ENCODE measurements at regions not wholly inside any gene's neighbourhood (a gene's known extent, or its start where the extent isn't known, plus 50 kb on each side); places are given as distances from the start of the nearest gene placed in this dataset.
A peak's percentile ranks its signal among the peaks of the same experiment; 100 is the strongest.

GRCh38 chr9:84079994-84080393, 99.4 kb downstream of the RMI1 start:
- no peak overlapping the region for H3K4me3 Mint-ChIP-seq (ENCODE audit: unreplicated experiment)
- H3K4me2 ChIP-seq (ENCODE audit: low read length) = no peak overlapping the region
- H3K27ac Mint-ChIP-seq (ENCODE audit: unreplicated experiment) = no peak overlapping the region
- TF ChIP-seq CTCF (IDR thresholded peaks at IDR 0.05; ENCODE audit: insufficient read depth, low read depth, low read length) = no peak
- no peaks in the 10 kb centered on the region for H4K20me1 ChIP-seq (ENCODE audit: insufficient read depth, low read length)
- H3K9me3 Mint-ChIP-seq (ENCODE audit: unreplicated experiment) = no peaks in the 10 kb centered on the region
- no peak overlapping the region for H3K27ac ChIP-seq (ENCODE audit: low read depth, low read length)
- H3K9me3 ChIP-seq (ENCODE audit: insufficient read depth, low read depth, low read length) = no peaks in the 10 kb centered on the region
- H3K4me3 ChIP-seq (ENCODE audit: insufficient read depth, low read depth, low read length) = no peak overlapping the region
- no peaks in the 10 kb centered on the region for H3K4me1 ChIP-seq (ENCODE audit: insufficient read depth, low read length)
- FAIRE-seq (no peak), DNase-seq (ENCODE audit: low read depth) (no peak)
- no peaks in the 10 kb centered on the region for H3K27me3 Mint-ChIP-seq (ENCODE audit: low read depth, unreplicated experiment)
- no peaks in the 10 kb centered on the region for H3K79me2 ChIP-seq (ENCODE audit: insufficient read depth, low read length)
- no peaks in the 10 kb centered on the region for H3K36me3 ChIP-seq (ENCODE audit: insufficient read depth, low read length)
- no peak overlapping the region for H3K9ac ChIP-seq (ENCODE audit: low read length)
- no peaks in the 10 kb centered on the region for H3K27me3 ChIP-seq (ENCODE audit: insufficient read depth, low read length)
- H3K36me3 Mint-ChIP-seq (ENCODE audit: low read depth, unreplicated experiment) = no peaks in the 10 kb centered on the region
- H2AFZ ChIP-seq (ENCODE audit: low read depth, low read length) = no peak overlapping the region
- H3K4me1 Mint-ChIP-seq (ENCODE audit: low read depth, unreplicated experiment) = no peaks in the 10 kb centered on the region

- Histone ChIP-seq H3K27ac (ENCODE audit: low read depth, low read length) (no peak overlapping the region), H3K9me3 (ENCODE audit: insufficient read depth, low read depth, low read length) (no peaks in the 10 kb centered on the region), H3K9ac (ENCODE audit: low read length) (no peak overlapping the region), H3K4me3 (ENCODE audit: insufficient read depth, low read depth, low read length) (peak overlapping the region; percentile 23), H2AFZ (ENCODE audit: low read depth, low read length) (peak overlapping the region; percentile 10), H3K79me2 (ENCODE audit: insufficient read depth, low read length) (no peaks in the 10 kb centered on the region), H3K36me3 (ENCODE audit: insufficient read depth, low read length) (no peaks in the 10 kb centered on the region), H3K4me1 (ENCODE audit: insufficient read depth, low read length) (no peaks in the 10 kb centered on the region), H3K4me2 (ENCODE audit: low read length) (peak overlapping the region; percentile 63), H3K27me3 (ENCODE audit: insufficient read depth, low read length) (peaks cover 20% of the 10 kb centered on the region), H4K20me1 (ENCODE audit: insufficient read depth, low read length) (no peaks in the 10 kb centered on the region)
- no peaks in the 10 kb centered on the region for H3K9me3 Mint-ChIP-seq (ENCODE audit: unreplicated experiment)
- H3K27me3 Mint-ChIP-seq (ENCODE audit: low read depth, unreplicated experiment) = peaks cover 14% of the 10 kb centered on the region
- no peak overlapping the region for H3K4me3 Mint-ChIP-seq (ENCODE audit: unreplicated experiment)
- no peak for FAIRE-seq
- H3K27ac Mint-ChIP-seq (ENCODE audit: unreplicated experiment) = no peak overlapping the region
- no peaks in the 10 kb centered on the region for H3K4me1 Mint-ChIP-seq (ENCODE audit: low read depth, unreplicated experiment)
- no peaks in the 10 kb centered on the region for H3K36me3 Mint-ChIP-seq (ENCODE audit: low read depth, unreplicated experiment)
- no peak for DNase-seq (ENCODE audit: low read depth)
- TF ChIP-seq CTCF (IDR thresholded peaks at IDR 0.05; ENCODE audit: insufficient read depth, low read depth, low read length) = no peak
- TF ChIP-seq EZH2 (IDR thresholded peaks at IDR 0.05; ENCODE audit: insufficient read depth, low read length) = no peak
Measured at GRCh38 chr9:84101964-84102632, 121.5 kb downstream of the RMI1 start.

- no peak for FAIRE-seq
- Mint-ChIP-seq H3K9me3 (ENCODE audit: unreplicated experiment) (no peaks in the 10 kb centered on the region), H3K4me1 (ENCODE audit: low read depth, unreplicated experiment) (no peaks in the 10 kb centered on the region), H3K27ac (ENCODE audit: unreplicated experiment) (no peak overlapping the region), H3K4me3 (ENCODE audit: unreplicated experiment) (no peak overlapping the region), H3K36me3 (ENCODE audit: low read depth, unreplicated experiment) (no peaks in the 10 kb centered on the region), H3K27me3 (ENCODE audit: low read depth, unreplicated experiment) (peaks cover 20% of the 10 kb centered on the region)
- H3K9ac ChIP-seq (ENCODE audit: low read length) = no peak overlapping the region
- no peak for TF ChIP-seq CTCF (IDR thresholded peaks at IDR 0.05; ENCODE audit: insufficient read depth, low read depth, low read length)
- no peak for TF ChIP-seq EZH2 (IDR thresholded peaks at IDR 0.05; ENCODE audit: insufficient read depth, low read length)
- H3K79me2 ChIP-seq (ENCODE audit: insufficient read depth, low read length) = no peaks in the 10 kb centered on the region
- H3K27me3 ChIP-seq (ENCODE audit: insufficient read depth, low read length) = peaks cover 20% of the 10 kb centered on the region
- H2AFZ ChIP-seq (ENCODE audit: low read depth, low read length) = no peak overlapping the region
- H3K4me3 ChIP-seq (ENCODE audit: insufficient read depth, low read depth, low read length) = no peak overlapping the region
- no peak overlapping the region for H3K27ac ChIP-seq (ENCODE audit: low read depth, low read length)
- DNase-seq (ENCODE audit: low read depth) = no peak
- no peaks in the 10 kb centered on the region for H3K9me3 ChIP-seq (ENCODE audit: insufficient read depth, low read depth, low read length)
- H3K4me1 ChIP-seq (ENCODE audit: insufficient read depth, low read length) = no peaks in the 10 kb centered on the region
- H4K20me1 ChIP-seq (ENCODE audit: insufficient read depth, low read length) = no peaks in the 10 kb centered on the region
- H3K36me3 ChIP-seq (ENCODE audit: insufficient read depth, low read length) = no peaks in the 10 kb centered on the region
- no peak overlapping the region for H3K4me2 ChIP-seq (ENCODE audit: low read length)
Measured at GRCh38 chr9:84103651-84104377, 123.2 kb downstream of the RMI1 start.

Data from astrocyte (in vitro differentiated cells and primary cell).